Breast epithelium (tissue), 3 donors: ENCODE measurements at regions not wholly inside any gene's neighbourhood (a gene's known extent, or its start where the extent isn't known, plus 50 kb on each side); places are given as distances from the start of the nearest gene placed in this dataset.

ENCODE experiments used
- CTCF ChIP-seq, 3 donors: fragments of 450-650 bp; IDR thresholded peaks; one replicate each; pipeline ENCODE4 v1.5.1; 2016 to 2017; ENCODE audit warnings: antibody characterized with exemption in 3 of 3, mild to moderate bottlenecking in 3 of 3, moderate library complexity in 3 of 3
- POLR2A ChIP-seq: fragments of 450-650 bp; IDR thresholded peaks from one replicate; pipeline ENCODE4 v1.6.1; 2016; ENCODE audit warnings: antibody characterized with exemption, mild to moderate bottlenecking, moderate library complexity
- POLR2AphosphoS5 ChIP-seq, 3 donors: sonication (generic); formaldehyde crosslinking; IDR thresholded peaks; one replicate each; pipeline ENCODE4 v1.6.1; 2017; ENCODE audit warnings: antibody characterized with exemption in 3 of 3

DNA sequence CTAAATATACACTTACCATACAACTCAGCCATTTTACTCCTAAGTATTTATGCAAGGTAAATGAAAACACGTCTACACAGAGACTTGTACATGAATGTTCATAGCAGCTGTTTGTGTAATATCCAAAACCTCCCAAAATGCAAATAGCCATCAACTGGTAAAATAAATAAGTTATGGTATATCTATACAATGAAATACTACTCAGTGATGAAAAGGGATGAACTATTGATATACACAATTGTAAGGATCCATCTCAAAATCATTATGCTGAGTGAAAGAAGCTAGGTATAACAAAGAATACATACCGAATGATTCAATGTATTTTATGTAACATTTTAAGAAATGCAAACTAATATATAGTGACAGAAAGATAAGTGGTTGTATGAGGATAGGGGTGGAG, 149.8 kb upstream of the TNFSF11 start:
- no peak for TF ChIP-seq CTCF (IDR thresholded peaks at IDR 0.05)
- TF ChIP-seq POLR2A: no peak
- TF ChIP-seq POLR2AphosphoS5 (IDR thresholded peaks at IDR 0.05): no peak
